NCI-H1694 treated with DMSO at 0.1 percent for 48 hours (cell line): ENCODE measurements at regions not wholly inside any gene's neighbourhood (a gene's known extent, or its start where the extent isn't known, plus 50 kb on each side); places are given as distances from the start of the nearest gene placed in this dataset.
"Not testable (repeated sequence)": the region's sequence is repeated elsewhere in the genome, so short reads cannot be mapped to it uniquely, and the experiment has no call there.

ENCODE experiments used
- DNase-seq: peaks from one replicate; lab custom pipeline; 2025; lab: John Stamatoyannopoulos, UW

- DNase-seq: no peak
Observed at GRCh38 chr2:23026671-23027070, 358.3 kb upstream of the KLHL29 start.

GRCh38 chr2:23027396-23027795 is 357.6 kb upstream of the KLHL29 start:
- no peak for DNase-seq

- no peak for DNase-seq
Observed at GRCh38 chr2:23028106-23028505, 356.9 kb upstream of the KLHL29 start.

- no peak for DNase-seq
Observed at GRCh38 chr2:23029111-23029510, 355.9 kb upstream of the KLHL29 start.

- no peak for DNase-seq
Observed at GRCh38 chr2:23029951-23030350, 355.0 kb upstream of the KLHL29 start.

GRCh38 chr2:23034996-23035395 is 350.0 kb upstream of the KLHL29 start:
- no peak for DNase-seq

GRCh38 chr2:23036629-23037028 is 348.4 kb upstream of the KLHL29 start:
- DNase-seq: no peak

GRCh38 chr2:23037596-23037995 is 347.4 kb upstream of the KLHL29 start:
- DNase-seq: no peak

- no peak for DNase-seq
Observed at GRCh38 chr2:23041443-23041842, 343.5 kb upstream of the KLHL29 start.

- no peak for DNase-seq
Observed at GRCh38 chr2:23042216-23042906, 342.6 kb upstream of the KLHL29 start.

- no peak for DNase-seq
Observed at GRCh38 chr2:23050388-23050787, 334.6 kb upstream of the KLHL29 start.

- DNase-seq: no peak
Observed at GRCh38 chr2:23053601-23054000, 331.4 kb upstream of the KLHL29 start.

GRCh38 chr2:23055251-23055650 is 329.7 kb upstream of the KLHL29 start:
- DNase-seq: no peak

- DNase-seq: not testable (repeated sequence)
Observed at GRCh38 chr2:23056846-23057245, 328.1 kb upstream of the KLHL29 start.

GRCh38 chr2:23058435-23058834 is 326.5 kb upstream of the KLHL29 start:
- no peak for DNase-seq

- DNase-seq: no peak
Observed at GRCh38 chr2:23065210-23065609, 319.8 kb upstream of the KLHL29 start.

GRCh38 chr2:23065936-23066335 is 319.0 kb upstream of the KLHL29 start:
- DNase-seq: no peak

- no peak for DNase-seq
Observed at GRCh38 chr2:23066686-23067085, 318.3 kb upstream of the KLHL29 start.

GRCh38 chr2:23069156-23069555 is 315.8 kb upstream of the KLHL29 start:
- no peak for DNase-seq

GRCh38 chr2:23069923-23070322 is 315.1 kb upstream of the KLHL29 start:
- no peak for DNase-seq

GRCh38 chr2:23073056-23073455 is 311.9 kb upstream of the KLHL29 start:
- no peak for DNase-seq

- no peak for DNase-seq
Observed at GRCh38 chr2:23073671-23074070, 311.3 kb upstream of the KLHL29 start.

GRCh38 chr2:23077596-23077995 is 307.4 kb upstream of the KLHL29 start:
- no peak for DNase-seq

GRCh38 chr2:23078784-23079434 is 306.1 kb upstream of the KLHL29 start:
- DNase-seq: no peak
